CD14-positive monocyte (primary cell): ENCODE measurements at regions not wholly inside any gene's neighbourhood (a gene's known extent, or its start where the extent isn't known, plus 50 kb on each side); places are given as distances from the start of the nearest gene placed in this dataset.

ENCODE experiments used
- DNase-seq, 3 donors: peaks; one replicate each; pipeline ENCODE4 v3.0.0-alpha.2; 2011 to 2022
- H2AFZ ChIP-seq: 2 replicates; pipeline ENCODE4 v1.6.0; 2012; ENCODE audit warnings: mild to moderate bottlenecking, low read depth, low read length, inconsistent platforms; ENCODE audit not compliant: insufficient read depth, poor library complexity, severe bottlenecking
- H3K27ac ChIP-seq, 2 donors: 1 replicate in 1 of 2; 2 replicates in 1 of 2; pipeline ENCODE4 v1.5.1; 2012 to 2013; ENCODE audit warnings: low read length in 2 of 2, control low read depth in 1 of 2, inconsistent platforms in 1 of 2, low read depth in 1 of 2, mild to moderate bottlenecking in 1 of 2
- H3K27me3 ChIP-seq, 2 donors: one replicate each; pipeline versions ENCODE4 v1.6.0 to v1.6.1; 2011 to 2013; ENCODE audit warnings: low read length in 2 of 2; ENCODE audit not compliant: control insufficient read depth in 2 of 2, insufficient read depth in 2 of 2
- H3K36me3 ChIP-seq, 2 donors: replicated peaks in 1 of 2; 1 replicate in 1 of 2; 2 replicates in 1 of 2; pipeline versions ENCODE4 v1.5.1 to v1.6.1; 2012 to 2013; ENCODE audit warnings: low read length in 2 of 2, control low read depth in 1 of 2, inconsistent platforms in 1 of 2, mild to moderate bottlenecking in 1 of 2; ENCODE audit not compliant: insufficient read depth in 2 of 2, control insufficient read depth in 1 of 2
- H3K4me1 ChIP-seq, 2 donors: 1 replicate in 1 of 2; 2 replicates in 1 of 2; pipeline versions ENCODE4 v1.5.1 to v1.6.1; 2012 to 2013; ENCODE audit warnings: low read length in 2 of 2, control low read depth in 1 of 2, inconsistent platforms in 1 of 2, mild to moderate bottlenecking in 1 of 2, moderate library complexity in 1 of 2; ENCODE audit not compliant: insufficient read depth in 2 of 2, control insufficient read depth in 1 of 2
- H3K4me2 ChIP-seq: replicated peaks from 2 replicates; pipeline ENCODE3; 2012; ENCODE audit warnings: low read length, moderate library complexity, mild to moderate bottlenecking; ENCODE audit not compliant: poor library complexity, severe bottlenecking; ENCODE audit errors: extremely low read depth
- H3K4me3 ChIP-seq, 3 experiments: fragments of 200-600 bp in 1 of 3; sonication (generic) in 1 of 3; replicated peaks in 1 of 3; 1 replicate in 2 of 3; 2 replicates in 1 of 3; pipeline ENCODE4 v1.5.1; 2011 to 2013; ENCODE audit warnings: low read length in 3 of 3, mild to moderate bottlenecking in 3 of 3, control low read depth in 2 of 3, low read depth in 2 of 3, inconsistent platforms in 1 of 3, moderate library complexity in 1 of 3
- H3K79me2 ChIP-seq: 2 replicates; pipeline ENCODE4 v1.6.0; 2012; ENCODE audit warnings: mild to moderate bottlenecking, control low read depth, inconsistent platforms, low read length, moderate library complexity; ENCODE audit not compliant: insufficient read depth
- H3K9ac ChIP-seq: 2 replicates; pipeline ENCODE4 v1.6.0; 2017; ENCODE audit warnings: low read length, mild to moderate bottlenecking; ENCODE audit not compliant: insufficient read depth, poor library complexity, severe bottlenecking
- H3K9me3 ChIP-seq, 2 donors: replicated peaks in 1 of 2; 1 replicate in 1 of 2; 2 replicates in 1 of 2; pipeline versions ENCODE4 v1.5.1 to v1.6.1; 2012 to 2013; ENCODE audit warnings: low read length in 2 of 2, control low read depth in 1 of 2; ENCODE audit not compliant: control insufficient read depth in 1 of 2, insufficient read depth in 1 of 2
- H4K20me1 ChIP-seq: 2 replicates; pipeline ENCODE4 v1.6.0; 2012; ENCODE audit warnings: mild to moderate bottlenecking, low read length, control low read depth, moderate library complexity; ENCODE audit not compliant: insufficient read depth
- H3K27ac Mint-ChIP-seq, 7 donors: one replicate each; pipeline ENCODE4 v1.8.0; 2020; ENCODE audit warnings: mild to moderate bottlenecking in 7 of 7, mixed read lengths in 7 of 7, moderate library complexity in 6 of 7, inconsistent platforms in 2 of 7
- H3K27me3 Mint-ChIP-seq, 3 donors: one replicate each; pipeline ENCODE4 v1.8.0; 2021 to 2022; ENCODE audit warnings: low read depth in 3 of 3, mild to moderate bottlenecking in 3 of 3, mixed read lengths in 3 of 3, moderate library complexity in 3 of 3, inconsistent platforms in 1 of 3
- H3K36me3 Mint-ChIP-seq, 2 donors: one replicate each; pipeline ENCODE4 v1.8.0; 2020; ENCODE audit warnings: mixed read lengths in 2 of 2, inconsistent platforms in 1 of 2, mild to moderate bottlenecking in 1 of 2
- H3K4me1 Mint-ChIP-seq: one replicate; pipeline ENCODE4 v1.8.0; 2020; ENCODE audit warnings: mild to moderate bottlenecking, mixed read lengths
- H3K4me3 Mint-ChIP-seq, 2 donors: one replicate each; pipeline ENCODE4 v1.8.0; 2020; ENCODE audit warnings: mild to moderate bottlenecking in 2 of 2, mixed read lengths in 2 of 2, moderate library complexity in 1 of 2
- H3K9me3 Mint-ChIP-seq, 7 donors: one replicate each; pipeline ENCODE4 v1.8.0; 2020 to 2022; ENCODE audit warnings: mixed read lengths in 7 of 7, mild to moderate bottlenecking in 6 of 7, moderate library complexity in 6 of 7, inconsistent platforms in 2 of 7
- WGBS: methylation state at CpG from one replicate; pipeline ENCODE4 v1.1.5; 2013; ENCODE audit warnings: missing lambda C conversion rate; ENCODE audit not compliant: insufficient coverage; 5-methylcytosine and 5-hydroxymethylcytosine counted together
- intact Hi-C, 2 donors: fragments of 100-400 bp; cut with micrococcal nuclease; formaldehyde crosslinking; loops; one replicate each; pipeline versions ENCODE4 v1.15.0 to v1.15.1; 2023
- TF ChIP-seq, protein P1 (sequence below): fragments of 200-600 bp; IDR thresholded peaks from one replicate; pipeline ENCODE4 v1.8.0; 2022; ENCODE audit warnings: antibody characterized with exemption, mild to moderate bottlenecking

GRCh38 chr4:100581337-100581736 is 63.5 kb upstream of the EMCN start:
- no CpG with 5 or more reads among the region's 2 CpGs for WGBS
- DNase-seq = no peak
- intact Hi-C loops = no loop called here
- H3K4me1 Mint-ChIP-seq = no peaks in the 10 kb centered on the region
- H3K27ac ChIP-seq = no peak overlapping the region
- H3K27me3 ChIP-seq = no peaks in the 10 kb centered on the region
- H3K9ac ChIP-seq = no peak overlapping the region
- H3K27ac Mint-ChIP-seq = peak overlapping the region in 1 of 7 donors; percentile 52
- peaks cover 0 to 2% (median 0%) of the 10 kb centered on the region in 3 donors for H3K27me3 Mint-ChIP-seq
- H3K9me3 ChIP-seq = no peaks in the 10 kb centered on the region
- H2AFZ ChIP-seq = no peak overlapping the region
- no peaks in the 10 kb centered on the region for H4K20me1 ChIP-seq
- no peak overlapping the region for H3K4me3 ChIP-seq
- TF ChIP-seq, protein P1, sequence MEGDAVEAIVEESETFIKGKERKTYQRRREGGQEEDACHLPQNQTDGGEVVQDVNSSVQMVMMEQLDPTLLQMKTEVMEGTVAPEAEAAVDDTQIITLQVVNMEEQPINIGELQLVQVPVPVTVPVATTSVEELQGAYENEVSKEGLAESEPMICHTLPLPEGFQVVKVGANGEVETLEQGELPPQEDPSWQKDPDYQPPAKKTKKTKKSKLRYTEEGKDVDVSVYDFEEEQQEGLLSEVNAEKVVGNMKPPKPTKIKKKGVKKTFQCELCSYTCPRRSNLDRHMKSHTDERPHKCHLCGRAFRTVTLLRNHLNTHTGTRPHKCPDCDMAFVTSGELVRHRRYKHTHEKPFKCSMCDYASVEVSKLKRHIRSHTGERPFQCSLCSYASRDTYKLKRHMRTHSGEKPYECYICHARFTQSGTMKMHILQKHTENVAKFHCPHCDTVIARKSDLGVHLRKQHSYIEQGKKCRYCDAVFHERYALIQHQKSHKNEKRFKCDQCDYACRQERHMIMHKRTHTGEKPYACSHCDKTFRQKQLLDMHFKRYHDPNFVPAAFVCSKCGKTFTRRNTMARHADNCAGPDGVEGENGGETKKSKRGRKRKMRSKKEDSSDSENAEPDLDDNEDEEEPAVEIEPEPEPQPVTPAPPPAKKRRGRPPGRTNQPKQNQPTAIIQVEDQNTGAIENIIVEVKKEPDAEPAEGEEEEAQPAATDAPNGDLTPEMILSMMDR = no peak
- H3K4me2 ChIP-seq = no peak overlapping the region
- no peaks in the 10 kb centered on the region for H3K36me3 Mint-ChIP-seq
- no peaks in the 10 kb centered on the region for H3K4me1 ChIP-seq
- H3K9me3 Mint-ChIP-seq = peaks cover 0 to 5% (median 0%) of the 10 kb centered on the region in 7 donors
- H3K79me2 ChIP-seq = no peaks in the 10 kb centered on the region
- H3K4me3 Mint-ChIP-seq = no peak overlapping the region
- H3K36me3 ChIP-seq = no peaks in the 10 kb centered on the region

DNA sequence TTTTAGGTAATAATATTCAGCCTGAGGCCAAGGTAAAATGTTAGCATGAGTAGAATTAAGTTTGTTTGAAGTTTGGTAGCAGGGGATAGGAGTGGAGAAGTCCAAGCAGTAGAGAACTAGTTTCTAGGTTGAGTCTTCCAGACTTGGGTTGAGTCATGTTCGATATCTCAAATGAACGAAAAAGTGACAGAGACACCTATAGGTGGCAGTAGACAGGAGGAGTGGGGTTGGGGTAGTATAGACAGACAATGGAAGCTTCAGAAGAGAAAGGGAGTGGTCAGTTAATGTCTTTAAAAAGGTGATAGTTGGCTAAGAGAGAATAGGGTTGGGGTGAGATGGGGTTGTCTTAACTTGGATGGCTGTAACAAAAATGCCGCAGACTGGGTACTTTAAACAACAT is 58.7 kb upstream of the EMCN start:
- TF ChIP-seq, protein P1 = no peak

More for the DNA sequence above, 58.7 kb upstream of the EMCN start:
- H3K4me3 Mint-ChIP-seq = no peak overlapping the region
- Histone ChIP-seq H3K27ac (no peak overlapping the region), H3K4me1 (no peaks in the 10 kb centered on the region), H2AFZ (no peak overlapping the region), H3K9me3 (no peaks in the 10 kb centered on the region), H3K36me3 (no peaks in the 10 kb centered on the region), H3K4me3 (no peak overlapping the region), H3K79me2 (no peaks in the 10 kb centered on the region), H3K4me2 (no peak overlapping the region), H3K27me3 (no peaks in the 10 kb centered on the region), H4K20me1 (no peaks in the 10 kb centered on the region), H3K9ac (no peak overlapping the region)
- peaks cover 0 to 5% (median 0%) of the 10 kb centered on the region in 7 donors for H3K9me3 Mint-ChIP-seq
- peaks cover 0 to 2% (median 0%) of the 10 kb centered on the region in 3 donors for H3K27me3 Mint-ChIP-seq
- no peaks in the 10 kb centered on the region for H3K4me1 Mint-ChIP-seq
- H3K27ac Mint-ChIP-seq = no peak overlapping the region
- WGBS = 98% methylated on average over 3 of the region's 3 CpGs
- DNase-seq = no peak
- intact Hi-C loops = no loop called here
- no peaks in the 10 kb centered on the region for H3K36me3 Mint-ChIP-seq
